ENCODE measurements at regions not wholly inside any gene's neighbourhood (a gene's known extent, or its start where the extent isn't known, plus 50 kb on each side); places are given as distances from the start of the nearest gene placed in this dataset.
A peak's percentile ranks its signal among the peaks of the same experiment; 100 is the strongest.

- no peak for DNase-seq (ENCODE audit: low read depth, low spot score)
These were observed 217.9 kb upstream of the DCBLD2 start for GRCh38 chr3:99119385-99119784.

GRCh38 chr3:99118381-99118780 lies 216.9 kb upstream of the DCBLD2 start:
- no peak for DNase-seq (ENCODE audit: low read depth, low spot score)

- DNase-seq (ENCODE audit: low read depth, low spot score) = peak; percentile 37
These were observed 213.2 kb upstream of the DCBLD2 start for GRCh38 chr3:99114565-99115291.

DNA sequence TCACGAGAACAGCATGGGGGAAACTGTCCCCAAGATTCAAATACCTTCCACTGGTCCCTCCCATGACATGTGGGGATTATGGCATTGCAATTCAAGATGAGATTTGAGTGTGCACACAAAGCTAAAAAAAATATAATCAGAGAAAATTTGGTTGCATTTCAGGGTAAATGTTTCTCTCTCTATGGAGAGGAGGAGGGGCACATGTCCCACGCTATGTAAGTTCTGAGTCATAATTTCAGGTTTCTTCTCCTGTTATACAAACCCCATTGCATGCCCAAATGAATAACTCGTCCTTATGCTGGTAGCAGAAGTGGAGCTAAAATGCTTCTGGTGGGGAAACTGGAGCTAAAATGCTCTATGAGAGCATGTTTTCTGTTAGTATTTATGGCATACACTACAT lies 209.7 kb upstream of the DCBLD2 start:
- DNase-seq (ENCODE audit: low read depth, low spot score) = no peak

DNA sequence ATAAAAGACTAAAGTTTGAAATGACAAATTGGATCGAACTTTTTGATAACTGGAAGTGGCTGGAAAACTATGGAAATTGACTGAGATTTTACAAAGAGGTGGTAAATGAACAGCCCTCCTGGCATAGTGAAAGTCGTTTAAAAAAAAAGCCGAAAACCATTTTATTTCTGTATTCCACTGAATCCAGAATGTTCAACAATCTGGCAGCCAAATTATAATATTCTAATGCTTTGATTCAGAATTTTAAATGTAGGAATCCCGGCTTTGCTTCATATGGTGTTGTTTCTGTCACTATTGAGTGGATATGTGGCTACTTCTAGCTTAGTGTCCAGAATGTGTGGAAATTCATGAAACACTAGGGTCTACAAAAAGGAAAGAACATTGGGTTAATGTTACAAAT lies 208.9 kb upstream of the DCBLD2 start:
- DNase-seq (ENCODE audit: low read depth, low spot score) = no peak

DNA sequence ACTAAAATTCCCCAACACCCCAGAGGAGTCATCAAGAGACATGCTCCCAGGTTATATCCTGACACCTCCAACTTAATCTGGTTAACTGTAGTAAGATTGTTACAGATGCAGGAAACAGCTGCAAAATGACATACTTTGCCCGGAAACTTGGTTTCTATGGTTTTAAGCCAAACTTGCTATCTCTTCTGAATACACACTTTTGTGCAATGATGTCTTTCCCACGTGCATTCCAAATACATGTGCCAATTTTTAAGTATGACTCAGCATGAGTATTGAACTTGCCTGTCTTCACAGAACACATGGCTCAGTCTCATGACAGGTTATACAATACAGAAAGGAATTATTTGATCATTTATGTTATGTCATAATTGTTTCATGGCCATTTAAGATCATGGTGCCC lies 207.0 kb upstream of the DCBLD2 start:
- no peak for DNase-seq (ENCODE audit: low read depth, low spot score)

DNA sequence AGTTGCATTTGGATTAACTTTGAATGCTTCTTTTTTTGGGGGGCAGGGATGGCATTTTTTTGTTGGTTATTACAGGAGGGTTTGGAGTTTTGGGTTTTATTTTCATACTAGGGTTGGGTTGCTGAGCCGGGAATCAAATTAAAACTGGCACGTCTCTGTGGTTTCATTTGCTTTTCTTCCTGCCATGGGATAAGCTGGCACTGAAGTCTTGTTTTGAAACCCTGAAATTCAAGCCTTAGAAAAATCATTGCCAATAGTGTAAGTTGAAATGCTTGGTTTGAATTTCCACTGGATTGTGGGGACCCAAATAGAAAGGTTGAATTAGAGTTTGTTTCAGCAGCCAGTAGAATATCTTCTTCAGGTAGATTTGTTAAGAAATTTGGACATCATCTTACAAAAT lies 193.1 kb upstream of the DCBLD2 start:
- DNase-seq (ENCODE audit: low read depth, low spot score) = no peak

GRCh38 chr3:99087277-99087676 lies 185.8 kb upstream of the DCBLD2 start:
- no peak for DNase-seq (ENCODE audit: low read depth, low spot score)

- DNase-seq (ENCODE audit: low read depth, low spot score) = no peak
These were observed 183.3 kb upstream of the DCBLD2 start for GRCh38 chr3:99084826-99085225.

DNA sequence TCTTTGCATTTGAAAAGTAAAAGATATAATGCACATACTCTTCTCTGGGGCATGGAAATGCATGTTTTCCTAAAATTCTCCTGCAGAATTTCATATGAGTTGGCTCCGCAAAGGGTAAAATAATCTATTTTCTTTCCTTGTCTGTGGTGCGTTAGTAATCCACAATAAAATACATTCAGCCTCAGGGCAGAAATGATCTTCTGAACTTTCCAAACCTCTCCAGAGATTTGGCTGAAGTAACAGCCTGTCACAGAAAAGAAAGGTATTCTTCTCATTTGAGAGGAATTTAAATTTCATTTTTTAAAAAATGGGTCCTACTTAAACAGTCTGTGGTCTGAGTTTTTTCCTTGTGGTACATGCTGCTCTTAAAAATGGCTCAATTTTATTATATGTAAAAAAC lies 182.7 kb upstream of the DCBLD2 start:
- DNase-seq (ENCODE audit: low read depth, low spot score) = no peak

GRCh38 chr3:99071096-99071495 lies 169.6 kb upstream of the DCBLD2 start:
- DNase-seq (ENCODE audit: low read depth, low spot score) = no peak

- DNase-seq (ENCODE audit: low read depth, low spot score) = no peak
These were observed 168.5 kb upstream of the DCBLD2 start for GRCh38 chr3:99069973-99070372.

- no peak for DNase-seq (ENCODE audit: low read depth, low spot score)
These were observed 165.4 kb upstream of the DCBLD2 start for GRCh38 chr3:99066863-99067262.

- DNase-seq (ENCODE audit: low read depth, low spot score) = no peak
These were observed 147.7 kb upstream of the DCBLD2 start for GRCh38 chr3:99049164-99049563.

- DNase-seq (ENCODE audit: low read depth, low spot score) = no peak
These were observed 140.3 kb upstream of the DCBLD2 start for GRCh38 chr3:99041747-99042146.

- no peak for DNase-seq (ENCODE audit: low read depth, low spot score)
These were observed 130.3 kb upstream of the DCBLD2 start for GRCh38 chr3:99031778-99032177.

- no peak for DNase-seq (ENCODE audit: low read depth, low spot score)
These were observed 122.2 kb upstream of the DCBLD2 start for GRCh38 chr3:99023590-99024192.

DNA sequence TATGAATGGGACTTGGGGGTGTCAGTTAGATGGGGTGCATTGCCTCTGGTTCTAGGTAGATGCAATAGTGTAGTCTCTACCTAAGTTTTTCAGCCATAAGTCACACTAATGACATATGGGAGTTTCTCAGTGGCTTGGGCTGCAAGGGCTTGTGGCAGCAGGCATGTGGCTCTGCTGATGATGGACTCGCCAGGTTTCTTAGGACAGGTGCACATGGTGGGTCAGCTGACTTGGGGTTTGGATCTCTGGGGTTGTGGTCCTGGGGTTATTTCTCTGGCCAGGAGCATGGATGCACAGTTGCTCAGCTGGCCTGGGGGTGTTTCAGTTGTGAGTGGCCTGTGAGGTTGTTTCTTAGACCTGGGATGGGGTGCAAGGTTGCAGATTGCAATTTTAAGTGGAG lies 120.0 kb upstream of the DCBLD2 start:
- DNase-seq (ENCODE audit: low read depth, low spot score) = no peak

DNA sequence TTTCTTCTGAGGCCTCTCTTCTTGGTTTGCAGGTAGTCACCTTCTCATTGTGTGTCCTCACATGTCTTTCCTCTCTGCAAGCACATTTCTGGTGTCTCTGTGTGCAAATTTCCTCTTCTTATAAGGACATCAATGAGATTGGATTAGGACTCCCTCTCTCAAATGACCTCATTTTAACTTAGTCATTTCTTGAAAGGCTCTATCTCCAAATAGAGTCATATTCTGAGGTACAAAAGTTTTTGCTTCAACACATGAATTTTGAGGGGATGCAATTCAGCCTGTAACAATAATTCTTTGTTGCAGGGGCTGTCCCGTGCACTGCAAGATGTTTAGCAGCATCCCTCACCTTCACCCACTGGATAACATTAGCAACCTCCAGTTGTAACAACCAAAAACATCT lies 115.0 kb upstream of the DCBLD2 start:
- no peak for DNase-seq (ENCODE audit: low read depth, low spot score)

DNA sequence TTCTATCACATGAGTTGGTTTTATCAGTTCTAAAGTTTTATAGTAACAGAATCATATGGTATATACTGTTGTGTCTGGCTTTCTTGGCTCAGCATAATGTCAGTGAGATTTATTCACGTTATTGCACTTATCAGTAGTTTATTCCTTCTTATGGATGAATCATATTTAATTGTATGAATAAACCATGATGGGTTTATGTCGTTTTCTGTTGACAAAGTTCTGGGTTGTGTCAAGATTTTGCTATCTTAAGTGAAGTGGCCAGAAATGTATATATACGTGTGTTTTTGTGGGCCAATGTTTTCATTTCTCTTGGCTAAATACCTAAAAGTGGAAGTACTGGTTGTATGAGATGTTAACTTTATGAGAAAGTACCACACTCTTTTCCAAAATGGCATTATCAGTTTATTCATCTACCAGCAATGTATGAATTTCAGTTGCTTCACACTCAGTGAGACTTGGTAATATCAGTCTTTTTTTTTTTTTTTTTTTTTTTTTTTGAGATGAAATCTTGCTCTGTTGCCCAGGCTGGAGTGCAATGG lies 112.4 kb upstream of the DCBLD2 start:
- no peak for DNase-seq (ENCODE audit: low read depth, low spot score)

DNA sequence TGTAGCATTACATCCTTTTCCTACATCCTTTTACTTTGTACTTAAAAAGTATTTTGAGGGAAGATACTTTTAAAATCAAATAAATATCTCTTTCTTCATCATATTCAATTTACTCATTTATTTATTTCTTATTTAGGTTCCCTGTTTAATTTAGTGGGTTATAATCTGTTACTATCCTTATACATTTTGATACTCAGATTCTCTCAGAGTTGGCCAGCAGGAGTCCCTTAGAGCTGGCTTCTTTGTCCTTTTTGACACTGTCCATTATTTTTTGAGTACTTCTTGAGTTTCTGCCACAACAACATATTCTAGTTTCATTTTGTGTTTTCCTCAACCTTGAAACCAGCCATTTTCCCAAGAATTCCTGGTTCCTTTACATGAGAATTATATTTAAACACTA lies 111.6 kb upstream of the DCBLD2 start:
- no peak for DNase-seq (ENCODE audit: low read depth, low spot score)

DNA sequence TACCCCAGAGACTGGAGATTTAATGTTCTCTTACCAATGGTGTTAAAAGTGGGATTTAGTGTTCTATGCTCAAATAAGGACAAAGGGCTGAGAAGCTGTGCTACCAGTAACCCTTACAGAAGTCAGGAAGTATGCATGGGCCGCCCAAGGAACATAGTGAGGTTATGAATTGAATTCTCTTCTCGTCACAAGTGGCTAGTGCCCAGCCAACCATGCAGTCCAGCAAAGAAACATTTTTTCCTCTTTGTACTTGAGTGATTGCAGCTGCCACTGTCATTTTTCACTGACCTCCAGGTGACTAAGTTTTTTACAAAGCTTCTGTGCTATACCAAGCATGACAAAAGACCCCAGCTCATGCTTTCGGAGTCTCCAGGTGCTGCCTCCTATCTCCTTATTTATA lies 110.6 kb upstream of the DCBLD2 start:
- DNase-seq (ENCODE audit: low read depth, low spot score) = no peak

DNA sequence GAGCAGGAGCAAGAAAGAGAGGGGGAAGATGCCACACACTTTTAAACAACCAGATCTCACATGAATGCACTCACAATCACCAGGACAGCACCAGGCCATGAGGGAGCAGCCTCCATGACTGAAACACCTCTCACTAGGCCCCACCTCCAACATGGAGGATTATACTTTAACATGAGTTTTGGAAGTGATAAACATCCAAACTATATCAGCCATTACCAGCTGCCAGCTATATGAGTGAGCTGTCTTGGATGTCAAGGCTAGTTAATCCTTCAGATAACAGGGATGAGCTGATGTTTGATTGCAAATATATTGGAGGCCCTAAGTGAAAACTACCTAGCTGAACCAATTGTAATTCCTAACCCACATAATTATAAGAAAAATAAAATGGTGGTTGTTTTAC lies 108.4 kb upstream of the DCBLD2 start:
- DNase-seq (ENCODE audit: low read depth, low spot score) = no peak

All from ELF-1 (cell line).